BLaER1 treated with 17β-estradiol and CSF1 and Interleukin-3, amounts not matched to agents 10 nM and 100 nM (cell line): ENCODE measurements at regions not wholly inside any gene's neighbourhood (a gene's known extent, or its start where the extent isn't known, plus 50 kb on each side); places are given as distances from the start of the nearest gene placed in this dataset.
"Not testable (repeated sequence)": the region's sequence is repeated elsewhere in the genome, so short reads cannot be mapped to it uniquely, and the experiment has no call there.

Source experiments
- H3K27ac ChIP-seq, 11 experiments: shearing (Covaris generic); formaldehyde crosslinking; 2 replicates each; pipeline ENCODE4 v1.8.1; 2022
- H3K27me3 ChIP-seq, 11 experiments: shearing (Covaris generic); formaldehyde crosslinking; 2 replicates each; pipeline ENCODE4 v1.8.1; 2022
- H3K36me3 ChIP-seq, 11 experiments: shearing (Covaris generic); formaldehyde crosslinking; 2 replicates each; pipeline ENCODE4 v1.8.1; 2022
- H3K4me1 ChIP-seq, 10 experiments: shearing (Covaris generic); formaldehyde crosslinking; 2 replicates each; pipeline ENCODE4 v1.8.1; 2022
- H3K4me2 ChIP-seq, 11 experiments: shearing (Covaris generic); formaldehyde crosslinking; 2 replicates each; pipeline ENCODE4 v1.8.1; 2022
- H3K4me3 ChIP-seq, 10 experiments: shearing (Covaris generic); formaldehyde crosslinking; 2 replicates each; pipeline ENCODE4 v1.8.1; 2022
- H3K9ac ChIP-seq, 11 experiments: shearing (Covaris generic); formaldehyde crosslinking; 2 replicates each; pipeline ENCODE4 v1.8.1; 2022
- H3K9me3 ChIP-seq, 11 experiments: shearing (Covaris generic); formaldehyde crosslinking; replicated peaks in 1 of 11; 2 replicates each; pipeline ENCODE4 v1.8.1; 2022
- H4K20me1 ChIP-seq, 11 experiments: shearing (Covaris generic); formaldehyde crosslinking; 2 replicates each; pipeline ENCODE4 v1.8.1; 2022
- Cebpa-rat ChIP-seq, 11 experiments: shearing (Covaris generic); IDR thresholded peaks; 2 replicates each; pipeline ENCODE4 v1.8.1; 2022

DNA sequence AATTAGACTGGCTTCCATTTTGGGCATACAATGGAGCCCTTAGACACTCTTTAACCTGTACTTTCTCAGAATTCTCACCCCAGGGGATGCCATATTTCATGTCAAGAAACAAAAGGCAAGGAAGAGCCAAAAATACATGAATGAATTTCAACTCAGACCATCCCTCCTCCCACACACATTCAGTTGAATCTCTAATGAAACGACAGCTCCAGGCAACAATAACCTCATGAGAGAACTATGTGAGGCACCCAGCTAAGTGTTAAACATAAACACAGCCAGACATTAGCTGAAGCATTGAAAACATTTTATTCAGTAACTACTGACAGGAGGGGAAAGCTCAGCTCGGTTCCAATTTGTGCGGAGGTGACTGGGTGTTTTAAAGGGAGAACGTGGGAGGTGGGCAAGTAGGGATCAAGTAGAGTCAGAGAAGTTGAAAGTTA lies 1359.1 kb upstream of the CDH9 start:
- no peaks in the 10 kb centered on the region for H4K20me1 ChIP-seq
- TF ChIP-seq Cebpa-rat (IDR thresholded peaks at IDR 0.05): no peak
- H3K4me2 ChIP-seq: 0 out of 22 replicates have a peak overlapping the region, but pooled peaks of 1 of the 11 experiments have one; percentile 15
- H3K36me3 ChIP-seq: no peaks in the 10 kb centered on the region
- no peaks in the 10 kb centered on the region for H3K27me3 ChIP-seq
- H3K27ac ChIP-seq: no peak overlapping the region
- peaks cover 0 to 5% (median 0%) of the 10 kb centered on the region in 10 experiments; a peak in 3 of 20 replicates for H3K4me1 ChIP-seq
- no peaks in the 10 kb centered on the region for H3K9me3 ChIP-seq
- H3K9ac ChIP-seq: no peak overlapping the region
- H3K4me3 ChIP-seq: no peak overlapping the region

DNA sequence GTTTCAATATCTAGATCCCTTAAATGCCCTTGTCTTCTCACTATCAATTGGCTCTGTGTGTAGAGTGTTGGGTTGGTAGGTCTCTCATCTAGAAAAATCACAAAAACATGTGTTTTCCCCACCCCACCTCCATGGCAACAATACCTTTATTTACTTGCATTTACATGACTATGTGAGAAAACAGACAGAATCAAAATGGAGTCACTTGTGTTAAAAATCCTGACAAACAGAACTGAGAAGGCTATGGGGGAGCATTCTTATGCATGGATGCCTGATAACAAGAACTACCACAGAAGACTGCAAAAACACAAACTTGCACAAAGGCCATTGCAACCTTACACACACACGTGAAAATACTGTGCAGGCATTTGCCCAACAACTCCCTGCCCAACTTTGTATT lies 1352.9 kb upstream of the CDH9 start:
- no peaks in the 10 kb centered on the region for H3K9me3 ChIP-seq
- H3K4me2 ChIP-seq: no peak overlapping the region
- no peaks in the 10 kb centered on the region for H3K36me3 ChIP-seq
- no peak overlapping the region for H3K9ac ChIP-seq
- no peak overlapping the region for H3K27ac ChIP-seq
- no peak for TF ChIP-seq Cebpa-rat (IDR thresholded peaks at IDR 0.05)
- H3K4me1 ChIP-seq: no peaks in the 10 kb centered on the region
- no peaks in the 10 kb centered on the region for H4K20me1 ChIP-seq
- H3K4me3 ChIP-seq: no peak overlapping the region
- no peaks in the 10 kb centered on the region for H3K27me3 ChIP-seq

DNA sequence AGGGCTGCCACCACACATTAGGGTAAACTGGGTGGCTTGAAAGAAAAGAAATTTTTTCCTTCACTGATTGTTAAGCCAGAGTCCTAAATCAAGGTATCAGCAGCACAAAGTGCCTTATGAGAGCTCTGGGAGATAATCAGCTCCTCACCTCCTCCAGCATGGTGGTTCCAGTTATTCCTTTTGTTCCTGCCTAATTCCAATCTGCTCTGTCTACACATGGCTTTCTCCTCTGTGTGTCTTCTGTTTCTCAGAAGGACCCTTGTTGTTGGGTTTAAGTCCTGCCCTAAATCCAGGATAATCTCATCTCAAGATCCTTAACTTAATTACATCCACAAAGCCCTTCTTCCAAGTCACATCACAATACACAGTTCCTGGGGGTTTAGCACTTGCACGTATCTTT lies 1352.0 kb upstream of the CDH9 start:
- Histone ChIP-seq H4K20me1 (no peaks in the 10 kb centered on the region), H3K4me1 (no peaks in the 10 kb centered on the region), H3K36me3 (no peaks in the 10 kb centered on the region), H3K9me3 (no peaks in the 10 kb centered on the region), H3K9ac (no peak overlapping the region), H3K27me3 (no peaks in the 10 kb centered on the region), H3K27ac (no peak overlapping the region), H3K4me2 (no peak overlapping the region), H3K4me3 (no peak overlapping the region)
- no peak for TF ChIP-seq Cebpa-rat (IDR thresholded peaks at IDR 0.05)

DNA sequence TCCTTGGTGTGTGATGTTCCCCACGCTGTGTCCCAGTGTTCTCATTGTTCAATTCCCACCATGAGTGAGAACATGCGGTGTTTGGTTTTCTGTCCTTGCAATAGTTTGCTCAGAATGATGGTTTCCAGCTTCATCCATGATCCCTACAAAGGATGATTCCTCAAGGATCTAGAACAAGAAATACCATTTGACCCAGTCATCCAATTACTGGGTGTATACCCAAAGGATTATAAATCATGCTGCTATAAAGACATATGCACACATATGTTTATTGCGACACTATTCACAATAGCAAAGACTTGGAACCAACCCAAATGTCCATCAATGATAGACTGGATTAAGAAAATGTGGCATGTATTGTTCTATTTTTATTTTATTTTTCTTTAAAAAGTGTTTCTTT lies 1351.3 kb upstream of the CDH9 start:
- H3K27me3 ChIP-seq, H3K4me1 ChIP-seq, H3K27ac ChIP-seq, H4K20me1 ChIP-seq, H3K4me3 ChIP-seq, H3K9me3 ChIP-seq, H3K4me2 ChIP-seq, H3K9ac ChIP-seq, H3K36me3 ChIP-seq: not testable (repeated sequence)

DNA sequence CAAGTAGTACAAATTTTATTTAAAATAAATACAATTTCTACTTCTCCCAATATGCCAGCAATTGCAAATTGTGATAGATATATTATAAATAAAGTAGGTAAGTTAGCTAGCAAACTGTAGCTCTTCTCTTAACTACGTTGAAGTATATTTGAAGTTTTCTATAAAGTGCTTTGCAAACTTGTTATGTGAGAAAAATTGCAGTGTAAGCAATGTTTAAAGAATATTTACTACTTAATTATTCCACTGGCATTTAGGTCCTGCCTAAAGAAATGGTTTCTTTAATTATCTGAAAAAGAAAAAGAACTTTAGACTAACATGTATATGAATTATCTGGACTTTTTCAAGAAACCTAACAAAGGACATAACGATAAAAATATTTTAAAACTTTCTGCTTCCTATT lies 1350.0 kb upstream of the CDH9 start:
- no peaks in the 10 kb centered on the region for H4K20me1 ChIP-seq
- no peaks in the 10 kb centered on the region for H3K9me3 ChIP-seq
- TF ChIP-seq Cebpa-rat (IDR thresholded peaks at IDR 0.05): no peak
- H3K4me1 ChIP-seq: no peaks in the 10 kb centered on the region
- H3K27me3 ChIP-seq: no peaks in the 10 kb centered on the region
- no peak overlapping the region for H3K9ac ChIP-seq
- H3K36me3 ChIP-seq: no peaks in the 10 kb centered on the region
- H3K27ac ChIP-seq: no peak overlapping the region
- H3K4me2 ChIP-seq: no peak overlapping the region
- no peak overlapping the region for H3K4me3 ChIP-seq

DNA sequence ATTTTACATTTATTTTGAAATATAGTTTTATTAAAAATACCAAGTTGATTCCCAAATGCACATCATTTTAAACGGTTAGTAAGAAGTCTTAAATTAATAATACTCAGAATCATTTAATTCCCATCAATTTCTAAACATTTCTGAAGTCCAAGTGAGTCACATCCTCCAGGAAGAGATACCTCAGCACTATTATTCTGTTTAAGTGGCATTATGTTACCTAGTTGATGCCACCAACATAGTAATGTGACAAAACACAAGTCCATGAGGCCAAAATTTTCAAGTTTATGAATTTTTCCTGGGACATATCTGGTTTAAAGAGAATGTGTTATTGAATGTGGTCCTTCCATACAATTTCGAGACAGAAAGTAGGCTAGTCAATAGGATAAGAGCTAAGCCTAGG lies 1348.3 kb upstream of the CDH9 start:
- Histone ChIP-seq H3K27me3 (no peaks in the 10 kb centered on the region), H3K27ac (no peak overlapping the region), H4K20me1 (no peaks in the 10 kb centered on the region), H3K9me3 (no peaks in the 10 kb centered on the region), H3K4me2 (no peak overlapping the region), H3K4me3 (no peak overlapping the region), H3K36me3 (no peaks in the 10 kb centered on the region), H3K9ac (no peak overlapping the region), H3K4me1 (no peaks in the 10 kb centered on the region)
- no peak for TF ChIP-seq Cebpa-rat (IDR thresholded peaks at IDR 0.05)

DNA sequence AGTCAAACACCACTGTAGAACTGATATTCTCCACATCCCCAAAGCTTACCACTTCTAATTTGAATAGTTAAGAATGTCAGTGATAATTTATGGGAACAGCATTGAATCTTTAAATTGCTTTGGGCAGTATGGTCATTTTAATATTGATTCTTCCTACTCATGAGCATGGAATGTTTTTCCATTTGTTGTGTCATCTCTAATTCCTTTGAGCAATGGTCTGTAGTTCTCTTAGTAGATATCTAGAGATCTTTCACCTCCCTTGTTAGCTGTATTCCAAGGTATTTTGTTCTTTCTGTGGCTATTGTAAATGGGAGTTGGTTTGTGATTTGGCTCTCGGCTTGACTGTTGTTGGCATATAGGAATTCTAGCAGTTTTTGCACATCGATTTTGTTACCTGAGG lies 1341.8 kb upstream of the CDH9 start:
- no peak overlapping the region for H3K4me2 ChIP-seq
- no peak for TF ChIP-seq Cebpa-rat (IDR thresholded peaks at IDR 0.05)

DNA sequence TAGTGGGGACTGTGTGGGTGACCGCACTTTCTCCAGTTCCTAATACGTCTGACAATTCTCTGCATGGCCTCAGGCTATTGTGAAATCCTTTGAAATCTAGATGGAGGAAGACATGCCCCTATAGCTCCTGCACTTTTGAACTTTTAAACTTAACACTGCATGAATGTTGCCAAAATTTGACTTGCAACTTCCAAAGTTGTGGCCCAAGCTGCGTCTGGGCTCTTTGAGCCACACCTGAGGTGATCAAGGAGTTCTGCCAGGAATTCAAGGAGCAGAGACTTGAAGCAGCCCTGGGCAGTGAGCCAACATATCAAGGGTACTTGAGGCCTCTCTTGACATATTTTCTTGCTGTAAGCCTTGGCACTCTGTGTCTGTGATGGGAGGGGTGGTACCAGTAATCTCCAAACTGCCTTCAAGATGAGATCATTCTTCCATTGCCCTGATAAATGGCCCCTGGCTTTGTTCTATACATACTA lies 1336.1 kb upstream of the CDH9 start:
- Histone ChIP-seq H3K4me1 (no peaks in the 10 kb centered on the region), H3K4me3 (no peak overlapping the region), H4K20me1 (no peaks in the 10 kb centered on the region), H3K36me3 (no peaks in the 10 kb centered on the region), H3K9ac (no peak overlapping the region), H3K27ac (no peak overlapping the region), H3K27me3 (no peaks in the 10 kb centered on the region), H3K4me2 (no peak overlapping the region), H3K9me3 (peaks cover 4 to 12% (median 8%) of the 10 kb centered on the region in 11 experiments; a peak in 16 of 22 replicates)
- TF ChIP-seq Cebpa-rat (IDR thresholded peaks at IDR 0.05): peak in 1 of 11 experiments; percentile 14; a peak in 1 of 22 replicates

More for the DNA sequence above, 1341.8 kb upstream of the CDH9 start:
- Histone ChIP-seq H4K20me1 (no peaks in the 10 kb centered on the region), H3K27ac (no peak overlapping the region), H3K36me3 (no peaks in the 10 kb centered on the region), H3K4me1 (no peaks in the 10 kb centered on the region), H3K9ac (no peak overlapping the region), H3K9me3 (peaks cover 4 to 13% (median 8%) of the 10 kb centered on the region in 11 experiments; a peak in 16 of 22 replicates), H3K4me3 (no peak overlapping the region), H3K27me3 (no peaks in the 10 kb centered on the region)

DNA sequence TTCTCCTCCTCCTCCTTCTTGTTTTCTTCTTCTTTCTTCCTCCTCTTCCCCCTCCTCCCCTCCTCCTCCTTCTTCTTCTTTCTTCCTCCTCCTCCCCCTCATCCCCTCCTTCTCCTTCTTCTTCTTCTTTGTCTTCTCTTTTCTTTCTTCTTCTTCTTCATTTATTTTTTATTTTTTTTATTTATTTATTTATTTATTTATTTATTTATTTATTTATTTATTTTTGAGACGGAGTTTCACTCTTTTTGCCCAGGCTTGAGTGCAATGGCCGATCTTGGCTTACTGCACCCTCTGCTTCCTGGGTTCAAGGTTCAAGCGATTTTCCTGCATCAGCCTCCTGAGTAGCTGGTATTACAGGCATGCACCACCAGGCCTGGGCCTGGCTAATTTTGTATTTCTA lies 1332.5 kb upstream of the CDH9 start:
- Histone ChIP-seq H4K20me1 (no peaks in the 10 kb centered on the region), H3K27me3 (no peaks in the 10 kb centered on the region), H3K9ac (no peak overlapping the region), H3K9me3 (no peaks in the 10 kb centered on the region), H3K4me3 (no peak overlapping the region), H3K4me2 (no peak overlapping the region), H3K4me1 (no peaks in the 10 kb centered on the region), H3K36me3 (no peaks in the 10 kb centered on the region), H3K27ac (no peak overlapping the region)
- TF ChIP-seq Cebpa-rat (IDR thresholded peaks at IDR 0.05): no peak

DNA sequence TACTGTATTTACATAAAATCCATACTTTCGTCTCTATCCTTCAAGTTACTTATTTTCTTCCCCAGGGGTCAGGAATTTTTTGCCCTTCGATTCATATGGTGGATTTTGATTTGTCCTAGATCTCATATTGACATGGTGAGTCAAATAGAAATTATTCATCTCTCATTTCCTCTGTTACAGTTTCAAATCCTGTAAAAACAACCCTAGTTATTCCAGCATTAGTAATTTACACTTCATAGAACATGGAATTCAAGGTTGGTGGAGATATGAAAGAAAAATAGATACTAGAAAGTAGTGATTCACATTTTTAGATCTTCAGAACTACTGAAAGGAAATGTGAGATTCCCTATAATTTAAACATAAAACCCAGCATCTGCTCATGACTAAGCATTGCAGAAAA lies 1331.0 kb upstream of the CDH9 start:
- Histone ChIP-seq H3K4me2 (no peak overlapping the region), H3K27ac (no peak overlapping the region), H3K4me3 (no peak overlapping the region), H3K36me3 (no peaks in the 10 kb centered on the region), H4K20me1 (no peaks in the 10 kb centered on the region), H3K9me3 (no peaks in the 10 kb centered on the region), H3K9ac (no peak overlapping the region), H3K27me3 (no peaks in the 10 kb centered on the region), H3K4me1 (no peaks in the 10 kb centered on the region)
- no peak for TF ChIP-seq Cebpa-rat (IDR thresholded peaks at IDR 0.05)
